MCF 10A (cell line): ENCODE measurements at regions not wholly inside any gene's neighbourhood (a gene's known extent, or its start where the extent isn't known, plus 50 kb on each side); places are given as distances from the start of the nearest gene placed in this dataset.

ENCODE experiments used
- BruUV-seq: library from RNA; stranded (reverse); fragments of 400-500 nt; replicated peaks from 2 replicates; lab custom pipeline; 2021; lab: Mats Ljungman, UMichigan
- CTCF ChIA-PET: fragments of 300-600 bp; sonication (Branson Sonifier 250); formaldehyde crosslinking; extraction: SDS; loops from one replicate; lab custom pipeline; 2021; ENCODE audit warnings: antibody characterized with exemption, inconsistent platforms; lab: Yijun Ruan, JAX
- POLR2A ChIA-PET: fragments of 300-600, 350-650 bp; sonication (Branson Sonifier 250); formaldehyde crosslinking; extraction: SDS; loops from one replicate; lab custom pipeline; 2020; ENCODE audit warnings: antibody characterized with exemption, inconsistent platforms; lab: Yijun Ruan, JAX
- DNase-seq: peaks from one replicate; pipeline ENCODE4 v3.0.0-alpha.2; 2018; ENCODE audit not compliant: unreplicated experiment
- H3K27ac Mint-ChIP-seq: one replicate; pipeline ENCODE4 v1.8.0; 2022; ENCODE audit warnings: mild to moderate bottlenecking, low read depth, mixed read lengths; ENCODE audit not compliant: unreplicated experiment
- H3K27me3 Mint-ChIP-seq: one replicate; pipeline ENCODE4 v1.8.0; 2022; ENCODE audit warnings: mixed read lengths; ENCODE audit not compliant: insufficient read depth, unreplicated experiment
- H3K36me3 Mint-ChIP-seq: one replicate; pipeline ENCODE4 v1.8.0; 2022; ENCODE audit warnings: mild to moderate bottlenecking, moderate library complexity, mixed read lengths; ENCODE audit not compliant: insufficient read depth, unreplicated experiment
- H3K4me1 Mint-ChIP-seq: one replicate; pipeline ENCODE4 v1.8.0; 2022; ENCODE audit warnings: mixed read lengths; ENCODE audit not compliant: insufficient read depth, unreplicated experiment
- H3K4me3 Mint-ChIP-seq: one replicate; pipeline ENCODE4 v1.8.0; 2022; ENCODE audit warnings: mild to moderate bottlenecking, moderate library complexity, mixed read lengths; ENCODE audit not compliant: unreplicated experiment
- H3K9me3 Mint-ChIP-seq: one replicate; pipeline ENCODE4 v1.8.0; 2022; ENCODE audit warnings: mixed read lengths; ENCODE audit not compliant: unreplicated experiment
- intact Hi-C: fragments of 100-400 bp; cut with micrococcal nuclease; formaldehyde crosslinking; loops from 2 replicates; pipeline ENCODE4 v1.14.1; 2022
- TF ChIP-seq, protein P1 (sequence below): fragments of 200-600 bp; IDR thresholded peaks from one replicate; pipeline ENCODE4 v1.8.0; 2022; ENCODE audit warnings: antibody characterized with exemption, mild to moderate bottlenecking; ENCODE audit not compliant: unreplicated experiment

DNA sequence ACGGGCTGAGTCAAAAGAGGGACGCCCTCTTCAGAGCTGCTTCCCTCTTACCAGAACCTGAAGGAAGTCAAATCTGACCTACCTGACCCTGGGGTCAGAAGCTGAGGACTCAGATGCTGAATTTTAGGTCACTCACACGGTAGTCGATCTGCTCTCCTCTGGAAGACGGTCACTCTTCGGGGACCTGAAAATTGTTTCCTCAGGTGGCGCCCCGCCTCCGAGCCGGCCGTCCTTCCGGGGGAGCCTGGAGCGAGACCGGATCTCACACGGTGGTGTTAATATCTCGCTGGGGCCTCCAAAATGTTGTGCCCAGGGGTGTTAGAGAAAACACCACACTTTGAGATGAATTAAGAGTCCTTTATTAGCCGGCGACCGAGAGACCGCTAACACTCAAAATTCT, 737.2 kb downstream of the SI start:
- no peaks in the 10 kb centered on the region for H3K36me3 Mint-ChIP-seq
- no TSS peak for BruUV-seq
- no peaks in the 10 kb centered on the region for H3K27me3 Mint-ChIP-seq
- H3K9me3 Mint-ChIP-seq, result peaks cover 4% of the 10 kb centered on the region
- ChIA-PET CTCF (no interaction called here), POLR2A (no interaction called here)
- TF ChIP-seq, protein P1, sequence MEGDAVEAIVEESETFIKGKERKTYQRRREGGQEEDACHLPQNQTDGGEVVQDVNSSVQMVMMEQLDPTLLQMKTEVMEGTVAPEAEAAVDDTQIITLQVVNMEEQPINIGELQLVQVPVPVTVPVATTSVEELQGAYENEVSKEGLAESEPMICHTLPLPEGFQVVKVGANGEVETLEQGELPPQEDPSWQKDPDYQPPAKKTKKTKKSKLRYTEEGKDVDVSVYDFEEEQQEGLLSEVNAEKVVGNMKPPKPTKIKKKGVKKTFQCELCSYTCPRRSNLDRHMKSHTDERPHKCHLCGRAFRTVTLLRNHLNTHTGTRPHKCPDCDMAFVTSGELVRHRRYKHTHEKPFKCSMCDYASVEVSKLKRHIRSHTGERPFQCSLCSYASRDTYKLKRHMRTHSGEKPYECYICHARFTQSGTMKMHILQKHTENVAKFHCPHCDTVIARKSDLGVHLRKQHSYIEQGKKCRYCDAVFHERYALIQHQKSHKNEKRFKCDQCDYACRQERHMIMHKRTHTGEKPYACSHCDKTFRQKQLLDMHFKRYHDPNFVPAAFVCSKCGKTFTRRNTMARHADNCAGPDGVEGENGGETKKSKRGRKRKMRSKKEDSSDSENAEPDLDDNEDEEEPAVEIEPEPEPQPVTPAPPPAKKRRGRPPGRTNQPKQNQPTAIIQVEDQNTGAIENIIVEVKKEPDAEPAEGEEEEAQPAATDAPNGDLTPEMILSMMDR, result no peak
- H3K4me3 Mint-ChIP-seq, result no peak overlapping the region
- DNase-seq, result no peak
- intact Hi-C loops, result no loop called here
- H3K27ac Mint-ChIP-seq, result no peak overlapping the region
- peaks cover 4% of the 10 kb centered on the region for H3K4me1 Mint-ChIP-seq

DNA sequence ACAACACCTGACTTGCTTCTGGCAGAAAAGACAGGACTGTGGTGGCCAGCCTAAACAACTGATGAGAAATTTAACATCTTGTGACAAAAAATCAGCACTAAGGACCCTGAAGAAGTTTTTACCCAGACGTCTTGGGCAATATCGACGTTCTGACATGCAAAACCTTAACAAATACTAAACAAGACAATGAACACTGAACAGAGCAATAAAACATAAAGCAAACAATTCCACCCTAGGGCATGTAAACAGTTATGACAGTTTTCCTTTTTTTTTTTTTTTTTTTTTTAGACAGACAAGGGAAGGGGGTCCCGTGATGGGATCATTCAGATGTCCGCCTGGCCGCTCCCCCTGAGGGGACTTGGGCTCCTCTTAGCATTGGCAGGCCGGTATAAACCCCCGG, 738.0 kb downstream of the SI start:
- Mint-ChIP-seq H3K4me1 (no peaks in the 10 kb centered on the region), H3K4me3 (no peak overlapping the region), H3K27ac (no peak overlapping the region), H3K36me3 (no peaks in the 10 kb centered on the region), H3K9me3 (no peaks in the 10 kb centered on the region), H3K27me3 (no peaks in the 10 kb centered on the region)
- DNase-seq, result no peak
- TF ChIP-seq, protein P1, result no peak
- BruUV-seq, result no TSS peak
- CTCF ChIA-PET, result no interaction called here
- POLR2A ChIA-PET, result no interaction called here
- intact Hi-C loops, result no loop called here

DNA sequence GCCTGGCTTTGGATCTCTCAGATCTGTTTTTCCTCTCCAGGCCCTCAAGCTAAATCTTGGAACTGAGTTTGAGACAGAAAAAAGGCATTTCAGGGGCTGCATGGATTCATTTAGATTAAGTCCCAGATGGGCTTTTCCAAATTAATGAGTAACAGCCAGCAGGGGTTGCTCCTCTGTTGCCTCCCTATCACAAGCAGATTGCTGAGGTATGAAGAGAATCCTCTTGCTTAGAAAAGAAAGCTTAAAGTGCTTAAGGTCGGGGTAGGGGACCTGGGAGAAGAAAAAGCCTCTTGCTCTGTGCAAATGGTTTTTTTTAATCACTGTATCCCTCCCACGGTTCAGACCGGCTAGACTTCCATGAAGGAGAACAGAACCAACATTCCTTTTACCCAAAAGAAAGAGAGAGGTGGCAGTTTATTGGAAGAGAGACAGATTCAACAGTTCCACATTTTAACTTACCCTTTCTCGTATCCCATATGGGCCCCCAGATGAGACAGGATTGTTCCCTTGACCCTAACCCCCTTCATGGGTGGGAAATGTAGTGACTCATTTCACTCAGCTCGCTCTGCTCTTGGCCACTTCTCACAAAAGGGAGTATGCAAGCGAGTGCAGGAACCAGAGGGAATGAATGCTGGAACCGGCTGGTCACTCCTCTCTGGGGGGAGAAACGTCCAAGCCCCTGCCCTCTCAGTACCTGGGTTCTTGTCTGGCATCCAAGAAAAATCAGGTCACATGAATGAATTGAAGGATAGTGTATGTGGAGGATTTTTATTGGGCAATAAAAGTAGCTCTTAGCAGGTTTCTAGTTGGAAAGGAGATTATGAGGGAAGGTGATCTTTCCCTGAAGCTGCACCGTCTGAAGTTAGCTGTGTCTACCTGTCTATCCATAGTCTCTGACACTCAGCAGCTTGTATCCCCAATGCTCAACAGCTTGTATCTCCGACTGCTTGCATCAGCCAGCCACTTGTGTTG, 745.2 kb downstream of the SI start:
- no peaks in the 10 kb centered on the region for H3K27me3 Mint-ChIP-seq
- no peak overlapping the region for H3K27ac Mint-ChIP-seq
- H3K36me3 Mint-ChIP-seq, result no peaks in the 10 kb centered on the region
- no TSS peak for BruUV-seq
- ChIA-PET CTCF (no interaction called here), POLR2A (interaction anchor here (0.6 kb wide), 1 partner anchor 905 kb away, joined by 3 read pairs; no protein-coding TSS in a partner anchor)
- TF ChIP-seq, protein P1, result no peak
- intact Hi-C loops, result no loop called here
- no peak for DNase-seq
- no peaks in the 10 kb centered on the region for H3K9me3 Mint-ChIP-seq
- no peak overlapping the region for H3K4me3 Mint-ChIP-seq
- H3K4me1 Mint-ChIP-seq, result no peaks in the 10 kb centered on the region

DNA sequence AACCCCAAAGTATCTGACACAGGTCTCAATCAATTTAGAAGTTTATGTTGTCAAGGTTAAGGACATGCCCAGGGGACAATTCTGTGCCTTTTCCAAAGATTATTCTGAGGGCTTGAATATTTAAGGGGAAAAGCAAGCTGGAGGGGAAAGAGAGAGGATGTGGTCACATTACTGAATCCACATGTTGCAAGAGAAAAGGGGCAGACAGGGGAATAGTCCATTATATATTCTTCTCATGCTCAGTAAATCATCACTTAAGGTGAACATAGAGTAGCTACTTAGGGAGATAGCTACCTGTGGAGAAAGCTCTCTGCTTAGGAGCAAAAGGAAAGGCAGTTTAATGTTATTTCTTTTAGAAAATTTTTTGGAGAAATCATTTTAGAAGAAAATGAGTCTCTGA, 751.6 kb downstream of the SI start:
- Mint-ChIP-seq H3K4me1 (no peaks in the 10 kb centered on the region), H3K9me3 (no peaks in the 10 kb centered on the region), H3K4me3 (no peak overlapping the region), H3K36me3 (no peaks in the 10 kb centered on the region), H3K27me3 (no peaks in the 10 kb centered on the region), H3K27ac (no peak overlapping the region)
- DNase-seq, result no peak
- BruUV-seq, result no TSS peak
- CTCF ChIA-PET, result no interaction called here
- POLR2A ChIA-PET, result no interaction called here
- TF ChIP-seq, protein P1, result no peak
- intact Hi-C loops, result no loop called here
